ENCODE measurements at regions not wholly inside any gene's neighbourhood (a gene's known extent, or its start where the extent isn't known, plus 50 kb on each side); places are given as distances from the start of the nearest gene placed in this dataset.

- no peak for DNase-seq (ENCODE audit: low read depth in 2 of 2)
These were observed 820.4 kb downstream of the GALR1 start for GRCh38 chr18:78069784-78070664.

- no peak for DNase-seq (ENCODE audit: low read depth in 2 of 2)
These were observed 821.6 kb downstream of the GALR1 start for GRCh38 chr18:78071166-78071710.

- DNase-seq (ENCODE audit: low read depth in 2 of 2), result no peak
These were observed 822.1 kb downstream of the GALR1 start for GRCh38 chr18:78071776-78072175.

- DNase-seq (ENCODE audit: low read depth in 2 of 2), result no peak
These were observed 822.7 kb downstream of the GALR1 start for GRCh38 chr18:78072375-78072774.

- no peak for DNase-seq (ENCODE audit: low read depth in 2 of 2)
These were observed 823.6 kb downstream of the GALR1 start for GRCh38 chr18:78073275-78073674.

GRCh38 chr18:78074400-78075020, 824.9 kb downstream of the GALR1 start:
- no peak for DNase-seq (ENCODE audit: low read depth in 2 of 2)

GRCh38 chr18:78080081-78080480, 830.4 kb downstream of the GALR1 start:
- DNase-seq (ENCODE audit: low read depth in 2 of 2), result no peak

GRCh38 chr18:78080761-78081160, 831.1 kb downstream of the GALR1 start:
- DNase-seq (ENCODE audit: low read depth in 2 of 2), result no peak

GRCh38 chr18:78082816-78083215, 833.2 kb downstream of the GALR1 start:
- no peak for DNase-seq (ENCODE audit: low read depth in 2 of 2)

GRCh38 chr18:78085241-78086185, 835.9 kb downstream of the GALR1 start:
- no peak for DNase-seq (ENCODE audit: low read depth in 2 of 2)

- DNase-seq (ENCODE audit: low read depth in 2 of 2), result no peak
These were observed 837.3 kb downstream of the GALR1 start for GRCh38 chr18:78086931-78087330.

- DNase-seq (ENCODE audit: low read depth in 2 of 2), result no peak
These were observed 837.7 kb downstream of the GALR1 start for GRCh38 chr18:78087338-78087737.

- DNase-seq (ENCODE audit: low read depth in 2 of 2), result no peak
These were observed 840.9 kb downstream of the GALR1 start for GRCh38 chr18:78090584-78090983.

- no peak for DNase-seq (ENCODE audit: low read depth in 2 of 2)
These were observed 843.3 kb downstream of the GALR1 start for GRCh38 chr18:78092901-78093300.

GRCh38 chr18:78099979-78100588, 850.4 kb downstream of the GALR1 start:
- no peak for DNase-seq (ENCODE audit: low read depth in 2 of 2)

- DNase-seq (ENCODE audit: low read depth in 2 of 2), result no peak
These were observed 851.4 kb downstream of the GALR1 start for GRCh38 chr18:78101091-78101490.

- no peak for DNase-seq (ENCODE audit: low read depth in 2 of 2)
These were observed 852.5 kb downstream of the GALR1 start for GRCh38 chr18:78102135-78102534.

- DNase-seq (ENCODE audit: low read depth in 2 of 2), result no peak
These were observed 856.0 kb downstream of the GALR1 start for GRCh38 chr18:78105611-78106010.

- no peak for DNase-seq (ENCODE audit: low read depth in 2 of 2)
These were observed 857.3 kb downstream of the GALR1 start for GRCh38 chr18:78106946-78107345.

- no peak for DNase-seq (ENCODE audit: low read depth in 2 of 2)
These were observed 857.7 kb downstream of the GALR1 start for GRCh38 chr18:78107363-78107762.

- no peak for DNase-seq (ENCODE audit: low read depth in 2 of 2)
These were observed 858.9 kb downstream of the GALR1 start for GRCh38 chr18:78108554-78108953.

Measured in stimulated activated CD8-positive, alpha-beta memory T cell treated with anti-CD3 and anti-CD28 coated beads, Interleukin-2, amount 100 ng/mL, for 48 hours (primary cell).